Stimulated activated CD8-positive, alpha-beta memory T cell treated with anti-CD3 and anti-CD28 coated beads, Interleukin-15, amount 100 ng/mL, for 48 hours (primary cell): ENCODE measurements at regions not wholly inside any gene's neighbourhood (a gene's known extent, or its start where the extent isn't known, plus 50 kb on each side); places are given as distances from the start of the nearest gene placed in this dataset.
A peak's percentile ranks its signal among the peaks of the same experiment; 100 is the strongest.
"Not testable (repeated sequence)": the region's sequence is repeated elsewhere in the genome, so short reads cannot be mapped to it uniquely, and the experiment has no call there.

Source experiments
- DNase-seq, 2 donors: peaks; one replicate each; pipeline ENCODE4 v3.0.0-alpha.2; 2020; ENCODE audit warnings: low read depth in 2 of 2

DNA sequence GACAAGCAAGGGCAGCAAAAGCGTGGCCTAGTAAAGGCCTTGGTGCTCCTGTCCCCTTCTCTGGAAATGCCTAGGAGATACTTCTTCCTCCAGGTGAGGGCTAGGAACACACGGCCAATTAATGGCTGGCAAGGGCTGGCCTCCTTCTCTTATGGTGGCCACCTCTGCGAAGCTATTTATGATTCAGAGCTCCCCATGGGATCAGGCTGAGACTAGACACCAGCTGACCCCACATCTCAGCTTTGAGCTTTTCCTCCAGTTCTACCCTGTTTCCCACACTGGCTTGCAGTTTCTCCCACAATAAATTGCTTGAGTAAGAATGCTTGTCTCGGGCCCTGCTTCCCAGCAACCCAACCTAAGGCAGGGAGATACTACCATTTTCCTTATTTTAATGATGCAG is 53.7 kb downstream of the CAMK2N1 start:
- DNase-seq, result no peak

- DNase-seq, result no peak
These were observed 54.9 kb downstream of the CAMK2N1 start for GRCh38 chr1:20431176-20431460.

DNA sequence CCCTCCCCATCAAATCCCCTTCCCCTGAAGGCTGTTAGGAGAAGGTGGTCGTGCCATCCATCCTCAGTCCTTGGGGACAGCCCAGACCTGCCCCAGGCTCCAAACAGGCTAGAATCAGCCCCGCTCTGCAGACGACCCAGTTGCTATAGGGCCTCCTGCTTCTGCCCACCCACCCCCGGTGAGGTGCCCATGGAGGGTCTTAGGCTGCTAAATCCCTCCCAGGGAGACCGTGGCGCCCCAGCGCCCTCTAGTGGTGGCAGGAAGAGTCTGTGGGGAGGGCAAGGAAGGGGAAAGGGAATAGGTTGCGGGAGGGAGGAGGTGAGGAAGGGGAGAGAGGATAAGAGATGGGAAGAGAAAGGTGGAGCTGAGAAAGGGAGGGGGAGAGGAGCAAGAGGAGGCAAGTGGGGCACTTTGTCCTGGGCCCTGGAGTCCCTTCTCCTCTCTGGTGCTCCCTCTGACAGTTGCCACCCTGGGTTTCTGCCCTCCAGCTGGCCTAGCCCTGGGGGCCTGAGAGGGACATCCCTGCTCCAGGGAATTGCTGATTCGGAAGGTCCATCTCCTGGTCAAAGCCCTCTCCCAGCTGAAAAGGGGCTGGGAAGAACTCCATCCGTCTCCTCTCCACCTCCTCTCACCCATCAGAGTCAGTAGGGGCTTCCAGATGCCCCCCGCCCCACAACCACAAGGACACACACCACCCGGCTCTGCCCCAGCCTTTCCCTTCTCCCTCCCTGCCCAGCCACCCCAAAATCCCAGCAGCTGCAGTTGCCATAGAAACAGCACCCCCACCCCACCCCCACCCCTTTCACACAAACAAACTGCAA is 55.4 kb downstream of the CAMK2N1 start:
- peak in 1 of 2 donors; percentile 7 for DNase-seq

GRCh38 chr1:20429296-20429695 is 56.7 kb downstream of the CAMK2N1 start:
- DNase-seq, result no peak

- DNase-seq, result no peak
These were observed 57.2 kb downstream of the CAMK2N1 start for GRCh38 chr1:20428841-20429240.

GRCh38 chr1:20426923-20427322 is 59.1 kb downstream of the CAMK2N1 start:
- no peak for DNase-seq

GRCh38 chr1:20426371-20426770 is 59.6 kb downstream of the CAMK2N1 start:
- no peak for DNase-seq

- no peak for DNase-seq
These were observed 60.4 kb downstream of the CAMK2N1 start for GRCh38 chr1:20425622-20426021.

- no peak for DNase-seq
These were observed 62.7 kb downstream of the CAMK2N1 start for GRCh38 chr1:20423169-20423795.

DNA sequence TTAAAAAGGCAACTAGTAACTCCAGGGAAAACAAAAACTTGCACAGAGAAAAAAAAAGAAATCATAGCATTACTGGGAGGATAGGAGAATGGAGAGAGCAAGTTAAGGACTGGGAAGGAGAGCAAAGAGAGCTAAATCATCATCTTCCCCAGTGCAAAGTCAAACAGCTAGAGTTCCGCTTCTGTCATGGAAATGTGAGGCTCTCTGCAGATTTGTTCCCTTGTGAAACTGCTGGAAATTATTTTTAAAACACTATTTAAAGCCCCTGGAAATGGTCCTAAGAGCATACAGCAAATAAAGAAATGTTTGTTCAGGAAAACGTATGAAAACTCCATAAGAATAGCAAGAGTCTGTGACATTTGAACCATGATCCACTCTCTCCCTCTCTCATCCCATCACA is 64.6 kb downstream of the CAMK2N1 start:
- no peak for DNase-seq

DNA sequence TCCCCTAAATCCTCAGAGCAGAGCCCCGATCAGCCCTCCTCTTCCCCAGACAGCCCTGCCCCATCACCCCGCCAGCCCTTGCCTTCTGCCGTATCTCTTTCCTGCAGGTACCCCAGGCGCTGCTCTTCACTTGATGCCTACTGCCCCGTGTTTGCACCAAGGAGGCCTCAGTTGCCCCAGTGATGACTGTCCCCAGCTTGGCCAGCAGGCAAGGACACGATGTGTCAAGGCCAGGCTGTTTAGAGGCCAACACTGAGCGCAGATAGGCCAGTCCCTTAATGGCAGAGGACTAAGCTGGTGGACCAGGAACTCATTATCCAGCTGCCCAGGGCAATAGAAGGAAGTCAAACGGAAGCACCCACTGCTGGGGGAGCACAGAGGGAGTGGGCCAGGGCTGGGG is 68.4 kb downstream of the CAMK2N1 start:
- no peak for DNase-seq

DNA sequence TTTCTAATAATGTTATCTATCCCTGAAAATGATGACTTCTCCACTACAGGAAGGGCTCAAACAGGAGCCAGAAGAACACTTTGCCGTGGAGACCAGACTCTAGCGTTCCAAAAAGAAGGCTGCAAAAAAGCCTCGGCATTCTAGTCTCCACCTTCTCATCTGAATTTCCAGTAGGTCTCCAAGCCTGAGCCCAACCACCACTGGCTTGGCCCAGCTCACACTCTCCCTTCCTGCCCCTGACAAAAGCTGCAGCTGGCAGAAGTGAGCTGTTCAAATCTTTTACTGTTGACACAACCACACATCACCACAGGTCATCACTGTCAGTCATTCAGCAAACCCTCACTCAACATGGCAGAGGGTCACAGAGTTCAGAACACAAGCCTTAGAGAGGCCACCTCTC is 69.3 kb downstream of the CAMK2N1 start:
- DNase-seq, result no peak

GRCh38 chr1:20413776-20414140 is 72.3 kb downstream of the CAMK2N1 start:
- no peak for DNase-seq

DNA sequence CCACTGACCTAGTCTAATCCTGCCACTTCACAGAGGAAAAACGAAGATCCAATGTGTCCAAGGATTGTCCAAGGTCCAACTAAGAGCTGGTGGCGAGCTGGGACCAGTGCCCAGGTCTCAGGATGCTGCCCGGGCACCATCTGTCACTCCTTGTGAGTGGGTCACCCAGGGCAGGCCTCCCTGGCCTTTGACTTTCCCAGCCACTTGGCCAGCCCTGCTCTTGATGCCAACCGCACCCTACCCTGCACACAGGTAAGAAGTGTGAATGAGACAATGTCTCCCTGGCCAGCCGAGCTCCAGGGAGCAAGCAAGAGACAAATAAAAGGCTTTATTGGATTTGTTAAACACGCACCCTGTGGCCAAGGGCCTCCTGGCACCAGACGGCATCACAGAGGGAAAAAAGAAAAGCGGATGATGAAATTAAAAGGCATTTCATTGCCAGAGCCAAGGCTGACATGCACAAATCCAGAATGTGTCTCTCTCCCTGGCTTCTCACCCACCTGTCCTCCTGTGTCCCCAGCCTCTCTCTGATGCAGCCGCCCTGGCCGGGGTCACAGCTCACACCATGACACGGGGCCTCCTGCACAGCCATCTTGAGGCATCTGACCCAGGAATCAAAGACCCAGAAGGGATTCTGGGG is 72.8 kb downstream of the CAMK2N1 start:
- DNase-seq, result no peak

- DNase-seq, result no peak
These were observed 74.6 kb downstream of the CAMK2N1 start for GRCh38 chr1:20411196-20411980.

DNA sequence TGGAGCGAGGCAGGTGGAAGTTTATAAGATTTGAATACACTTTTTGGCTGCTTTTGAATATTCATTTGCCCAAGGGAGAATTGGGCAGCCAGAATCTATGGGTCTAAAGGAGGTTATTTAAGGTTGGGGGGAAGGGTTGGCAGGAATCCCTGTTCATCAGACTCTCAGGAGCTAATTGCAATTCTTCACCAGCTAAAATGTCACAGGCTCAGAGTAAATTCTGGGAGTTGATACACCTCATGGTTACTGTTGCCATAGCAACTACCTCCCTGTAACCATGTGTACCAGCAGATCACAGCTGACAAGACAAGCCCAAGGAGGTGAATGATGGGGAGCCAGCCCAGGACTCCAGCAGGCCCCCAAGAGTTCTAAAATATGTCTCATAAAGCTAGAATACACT is 75.5 kb downstream of the CAMK2N1 start:
- no peak for DNase-seq

DNA sequence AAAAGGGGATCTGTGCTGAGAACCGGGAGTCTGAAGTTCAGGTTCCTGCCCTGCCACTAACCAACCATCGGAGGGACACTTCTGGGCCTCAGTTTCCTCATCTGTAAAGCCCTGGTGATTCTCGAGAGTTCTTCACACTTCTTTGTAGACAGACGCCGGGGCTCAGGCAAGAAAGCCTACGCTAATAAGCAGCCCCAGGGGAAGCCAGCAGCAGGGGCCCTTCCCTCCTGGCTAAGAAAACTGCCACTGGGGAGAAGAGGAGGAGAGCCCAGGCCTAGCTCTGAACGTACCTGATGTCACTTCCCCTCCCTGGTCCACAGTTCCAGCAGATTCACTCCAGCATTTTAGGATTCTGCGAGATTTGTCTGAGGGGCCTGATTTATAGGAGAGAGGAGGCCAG is 76.0 kb downstream of the CAMK2N1 start:
- no peak for DNase-seq

DNA sequence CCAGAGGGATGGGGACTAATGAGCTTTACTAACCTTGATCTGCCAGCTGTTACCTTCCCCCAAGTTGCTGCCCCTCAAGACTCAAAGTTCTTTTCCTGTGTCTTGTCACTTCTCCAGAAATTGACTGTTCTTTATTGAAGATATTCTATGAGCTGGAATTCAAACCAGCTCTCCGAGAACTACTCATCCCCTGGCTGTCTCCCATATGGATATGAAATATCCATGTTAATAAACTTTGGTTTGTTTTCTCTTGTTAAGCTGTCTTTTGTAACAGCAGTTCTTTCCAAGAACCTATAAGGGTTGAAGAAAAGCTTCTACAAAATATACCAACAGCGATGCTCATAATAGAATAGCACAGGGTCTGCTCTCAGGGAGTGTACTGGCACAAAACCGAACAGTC is 77.0 kb downstream of the CAMK2N1 start:
- no peak for DNase-seq

- not testable (repeated sequence) for DNase-seq
These were observed 77.8 kb downstream of the CAMK2N1 start for GRCh38 chr1:20408133-20408650.

DNA sequence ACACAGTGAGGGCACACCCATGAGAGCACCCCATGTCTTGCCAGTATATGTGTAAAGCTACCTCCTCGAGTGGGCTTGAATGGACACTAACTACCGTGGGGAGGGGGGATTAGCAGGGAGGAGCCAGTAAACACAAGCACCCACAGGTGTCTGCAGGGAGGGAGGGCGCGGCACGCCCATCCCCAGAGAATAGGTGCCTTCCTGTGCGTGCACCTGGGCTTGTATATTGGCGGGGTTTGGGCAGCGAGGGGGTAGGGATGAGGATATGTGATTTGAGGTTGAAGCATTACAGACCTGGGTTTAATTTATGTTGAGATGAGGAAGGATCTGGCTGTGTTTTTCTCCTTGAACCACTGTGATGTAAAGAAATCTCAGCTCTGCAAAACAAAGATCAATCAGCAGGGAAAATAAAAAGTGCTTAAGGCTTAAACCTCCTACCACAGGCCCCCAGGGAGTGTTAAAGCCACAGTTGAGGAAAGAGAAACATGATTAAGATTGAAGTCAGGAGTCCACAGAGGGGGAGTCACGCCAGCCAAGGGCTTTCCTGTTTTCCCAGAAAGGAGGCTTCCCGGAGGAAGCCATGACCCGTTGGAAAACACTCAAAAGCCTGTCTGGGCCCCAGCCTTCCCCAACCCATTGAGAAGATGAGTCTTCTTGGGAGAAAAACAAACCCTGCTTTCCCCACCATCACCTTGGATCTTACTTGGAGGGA is 80.0 kb downstream of the CAMK2N1 start:
- DNase-seq, result no peak

GRCh38 chr1:20405051-20405754 is 80.8 kb downstream of the CAMK2N1 start:
- no peak for DNase-seq
